Activated T-cell treated with anti-CD3 and anti-CD28 coated beads for 24 hours (primary cell): ENCODE measurements at regions not wholly inside any gene's neighbourhood (a gene's known extent, or its start where the extent isn't known, plus 50 kb on each side); places are given as distances from the start of the nearest gene placed in this dataset.

ENCODE experiments used
- DNase-seq: peaks from one replicate; pipeline ENCODE4 v3.0.0-alpha.2; 2020; ENCODE audit warnings: low read depth

GRCh38 chr2:18253686-18254197 is 306.7 kb downstream of the RDH14 start:
- no peak for DNase-seq

- DNase-seq = no peak
Measured at GRCh38 chr2:18251486-18251885, 309.0 kb downstream of the RDH14 start.

- no peak for DNase-seq
Measured at GRCh38 chr2:18247282-18248110, 313.0 kb downstream of the RDH14 start.

- no peak for DNase-seq
Measured at GRCh38 chr2:18245375-18245774, 315.1 kb downstream of the RDH14 start.

DNA sequence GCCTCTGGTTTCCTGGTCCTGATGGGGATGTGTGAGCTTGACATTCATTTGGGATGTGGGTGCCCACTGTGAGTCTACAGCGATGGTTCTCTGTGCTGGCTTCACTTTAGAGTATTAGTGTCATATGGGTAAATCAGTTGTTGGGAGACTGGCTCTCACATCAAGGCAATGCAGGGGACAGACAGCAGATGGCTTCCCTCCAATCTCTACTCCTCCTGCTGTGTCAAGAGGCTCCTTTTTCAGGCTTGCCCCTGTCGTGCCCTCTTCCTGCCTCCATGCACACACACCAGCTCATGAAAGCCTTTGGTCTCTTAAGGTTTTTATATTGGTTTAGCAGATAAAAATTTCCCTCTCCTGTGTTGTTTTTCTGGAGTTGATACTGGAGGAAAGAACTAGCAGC is 315.6 kb downstream of the RDH14 start:
- no peak for DNase-seq

DNA sequence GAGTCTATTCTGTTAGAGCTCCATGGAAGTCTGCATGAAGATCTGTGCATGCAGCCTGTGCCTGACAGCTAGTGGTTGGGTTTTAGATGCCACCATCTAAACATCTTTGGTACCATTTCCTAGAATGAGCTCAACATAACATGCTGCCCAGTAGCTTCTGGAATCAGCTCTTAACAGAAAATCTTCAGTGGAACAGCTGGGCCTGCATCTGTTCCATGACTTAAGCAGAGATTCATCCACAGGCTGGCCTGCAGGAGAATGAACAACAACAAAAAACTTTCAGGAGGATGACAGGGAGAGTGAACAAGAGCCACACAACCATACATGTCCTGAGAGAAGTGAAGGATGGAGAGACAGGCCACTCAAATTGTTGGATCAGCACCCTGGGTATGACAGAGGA is 316.6 kb downstream of the RDH14 start:
- no peak for DNase-seq

DNA sequence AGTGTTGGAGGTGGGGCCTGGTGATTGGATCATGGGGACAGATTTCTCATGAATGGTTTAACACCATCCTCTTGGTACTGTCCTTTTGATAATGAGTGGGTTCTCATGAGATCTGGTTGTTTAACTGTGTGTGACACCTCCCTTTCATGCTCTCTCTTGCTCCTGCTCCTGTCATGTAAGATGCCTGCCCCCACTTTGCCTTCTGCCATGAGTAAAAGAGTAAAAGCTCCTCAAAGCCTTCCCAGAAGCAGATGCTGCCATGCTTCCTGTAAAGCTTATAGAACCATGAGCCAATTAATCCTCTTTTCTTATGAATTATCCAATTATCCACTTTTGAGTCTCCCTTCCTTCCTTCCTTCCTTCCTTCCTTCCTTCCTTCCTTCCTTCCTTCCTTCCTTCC is 317.7 kb downstream of the RDH14 start:
- DNase-seq = no peak

DNA sequence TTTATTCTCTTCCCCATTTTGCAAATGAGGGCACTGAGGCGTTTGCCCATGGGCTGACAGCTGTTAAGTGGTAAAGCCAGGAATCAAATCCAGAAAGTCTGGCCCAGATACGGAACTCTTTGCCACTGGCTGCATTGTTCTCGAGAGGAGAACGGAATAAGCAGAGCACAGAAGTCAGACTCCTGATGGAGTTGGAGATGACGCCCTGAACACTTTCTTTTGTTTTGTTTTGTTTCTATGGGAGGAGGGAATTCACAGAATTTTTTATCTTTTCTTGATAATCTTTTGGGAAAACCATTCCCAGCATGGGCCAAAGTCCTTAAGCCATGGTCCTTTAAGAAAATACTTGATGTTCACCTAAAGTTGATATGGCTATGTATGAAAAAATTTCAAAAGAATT is 322.2 kb downstream of the RDH14 start:
- DNase-seq = no peak

GRCh38 chr2:18237298-18237697 is 323.2 kb downstream of the RDH14 start:
- no peak for DNase-seq

GRCh38 chr2:18232731-18233438 is 327.6 kb downstream of the RDH14 start:
- no peak for DNase-seq

GRCh38 chr2:18230668-18231067 is 329.8 kb downstream of the RDH14 start:
- no peak for DNase-seq

DNA sequence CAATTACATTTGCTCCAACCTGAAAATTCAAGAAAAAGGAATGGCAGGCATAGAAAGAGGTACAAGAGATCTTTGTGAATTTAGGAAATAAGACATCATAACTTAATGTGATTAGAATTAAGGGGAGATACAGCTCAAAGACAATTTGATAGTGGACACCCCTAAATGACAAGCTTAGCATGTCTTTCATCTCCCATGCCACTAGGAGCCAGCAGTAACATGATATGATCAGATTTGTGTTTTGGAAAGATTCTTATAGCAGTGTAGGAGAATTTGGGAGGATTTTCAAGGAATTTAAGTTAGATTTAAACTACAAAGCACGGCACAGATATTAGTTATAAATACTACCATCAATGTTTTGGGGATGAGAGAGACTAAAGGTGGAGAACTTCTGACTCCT is 340.8 kb downstream of the RDH14 start:
- DNase-seq = no peak

GRCh38 chr2:18218160-18218933 is 339.9 kb downstream of the KCNS3 start:
- no peak for DNase-seq

- no peak for DNase-seq
Measured at GRCh38 chr2:18214936-18215335, 336.5 kb downstream of the KCNS3 start.

DNA sequence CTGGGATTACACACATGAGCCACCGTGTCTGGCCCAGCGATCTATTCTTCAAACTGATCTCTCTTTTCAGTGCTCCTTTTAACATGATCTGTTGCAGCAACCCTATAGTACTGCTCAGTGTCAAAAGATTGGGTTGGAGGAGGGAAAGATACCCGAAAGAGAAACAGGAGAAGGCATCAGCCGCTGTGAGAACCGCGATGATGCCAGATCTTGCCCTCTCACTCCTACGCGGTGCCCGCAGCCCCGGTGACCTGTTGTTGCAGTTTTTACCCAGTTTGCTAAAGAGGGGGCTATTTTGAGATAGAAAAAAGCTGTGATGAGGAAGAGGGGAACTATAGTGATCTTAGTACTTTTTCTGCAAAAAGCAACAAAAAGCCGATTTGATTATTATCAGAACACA is 335.5 kb downstream of the KCNS3 start:
- DNase-seq = no peak

DNA sequence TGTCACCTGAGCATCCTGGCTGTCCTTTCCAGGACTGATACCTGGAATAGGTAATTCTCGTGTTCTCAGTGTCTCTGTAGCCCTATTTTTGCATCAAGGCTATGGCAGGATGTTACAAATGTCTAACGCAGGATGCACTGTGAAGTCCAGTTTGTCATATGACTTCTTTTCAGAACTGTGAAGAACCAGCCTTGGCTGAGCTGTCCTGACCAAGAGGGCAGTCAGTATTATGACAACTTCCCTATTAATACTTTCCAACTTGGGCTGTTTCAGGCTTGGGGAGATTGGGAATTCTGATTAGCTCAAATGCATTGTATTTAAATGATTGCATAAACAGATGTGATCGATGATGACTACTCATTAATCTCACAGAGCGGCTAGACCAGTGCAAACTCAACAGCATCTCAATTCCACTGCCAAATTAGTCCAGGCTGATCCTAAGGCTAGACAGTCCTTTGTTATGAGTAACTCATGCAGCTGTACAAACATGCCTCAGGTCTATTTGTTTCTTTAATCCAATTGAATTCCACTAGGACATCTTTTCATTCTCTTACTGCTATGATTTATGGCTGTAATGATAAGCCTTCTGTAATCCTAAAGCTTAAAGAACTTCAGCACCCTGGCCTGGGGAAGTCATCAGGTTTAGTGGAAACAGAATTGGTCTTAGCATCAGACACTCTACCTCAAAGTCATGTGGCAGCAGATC is 331.6 kb downstream of the KCNS3 start:
- DNase-seq = no peak

- DNase-seq = no peak
Measured at GRCh38 chr2:18208956-18209355, 330.5 kb downstream of the KCNS3 start.

DNA sequence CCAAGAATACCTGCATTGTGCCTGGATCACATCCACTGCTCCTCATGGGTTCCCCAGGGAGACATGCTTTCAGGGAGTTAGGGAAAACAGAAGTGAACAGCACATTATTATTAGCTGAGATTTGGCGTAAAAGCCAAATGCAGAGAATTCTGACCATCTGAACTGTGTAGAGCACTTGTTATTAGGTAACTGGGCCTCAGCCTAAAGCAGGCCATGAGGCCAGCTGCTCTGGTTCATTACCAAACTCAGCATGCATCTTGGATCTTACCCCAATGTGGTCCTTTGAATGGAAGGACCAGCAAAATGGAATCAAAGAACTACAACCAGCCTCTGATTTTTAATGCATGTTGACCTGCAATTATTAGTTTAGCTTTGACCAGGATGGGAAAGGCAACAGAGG is 322.3 kb downstream of the KCNS3 start:
- DNase-seq = no peak

DNA sequence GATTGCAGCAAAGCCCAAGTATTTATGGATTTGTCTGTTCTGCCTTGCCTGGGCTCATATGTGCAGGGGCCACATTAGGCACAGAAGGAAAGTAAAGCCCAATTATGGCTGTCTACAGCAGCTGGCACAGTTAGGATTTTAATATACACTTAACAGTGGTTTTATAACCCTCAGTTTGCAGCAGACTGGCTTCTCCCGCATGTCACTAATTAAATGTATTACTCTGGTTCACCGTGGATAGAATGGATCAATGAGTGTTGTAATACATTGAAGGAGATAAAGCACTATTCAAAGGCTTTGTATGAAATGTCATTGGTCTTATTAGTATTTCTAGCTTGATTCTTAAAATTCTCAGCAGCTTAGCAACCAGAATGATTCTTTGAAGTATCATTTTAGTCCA is 320.2 kb downstream of the KCNS3 start:
- DNase-seq = no peak

DNA sequence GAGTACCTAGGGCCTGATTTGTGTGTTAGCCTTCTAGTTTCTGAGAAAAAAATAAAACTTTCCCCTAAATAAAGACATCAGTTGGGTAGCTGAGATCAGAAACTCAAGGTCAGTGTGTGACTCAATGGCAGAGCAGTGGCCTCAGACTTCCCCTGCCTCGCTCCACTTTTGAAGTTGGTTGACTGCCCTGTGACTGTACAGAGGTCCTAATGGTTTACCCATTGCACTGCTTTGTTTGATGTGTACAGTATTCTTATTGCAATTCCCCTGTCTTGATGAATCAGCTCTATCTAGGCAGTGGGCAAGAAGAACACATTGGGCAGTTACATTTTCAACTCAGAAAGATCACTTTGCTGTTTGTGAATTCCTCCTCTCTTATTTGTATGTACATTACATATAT is 315.7 kb downstream of the KCNS3 start:
- DNase-seq = no peak

DNA sequence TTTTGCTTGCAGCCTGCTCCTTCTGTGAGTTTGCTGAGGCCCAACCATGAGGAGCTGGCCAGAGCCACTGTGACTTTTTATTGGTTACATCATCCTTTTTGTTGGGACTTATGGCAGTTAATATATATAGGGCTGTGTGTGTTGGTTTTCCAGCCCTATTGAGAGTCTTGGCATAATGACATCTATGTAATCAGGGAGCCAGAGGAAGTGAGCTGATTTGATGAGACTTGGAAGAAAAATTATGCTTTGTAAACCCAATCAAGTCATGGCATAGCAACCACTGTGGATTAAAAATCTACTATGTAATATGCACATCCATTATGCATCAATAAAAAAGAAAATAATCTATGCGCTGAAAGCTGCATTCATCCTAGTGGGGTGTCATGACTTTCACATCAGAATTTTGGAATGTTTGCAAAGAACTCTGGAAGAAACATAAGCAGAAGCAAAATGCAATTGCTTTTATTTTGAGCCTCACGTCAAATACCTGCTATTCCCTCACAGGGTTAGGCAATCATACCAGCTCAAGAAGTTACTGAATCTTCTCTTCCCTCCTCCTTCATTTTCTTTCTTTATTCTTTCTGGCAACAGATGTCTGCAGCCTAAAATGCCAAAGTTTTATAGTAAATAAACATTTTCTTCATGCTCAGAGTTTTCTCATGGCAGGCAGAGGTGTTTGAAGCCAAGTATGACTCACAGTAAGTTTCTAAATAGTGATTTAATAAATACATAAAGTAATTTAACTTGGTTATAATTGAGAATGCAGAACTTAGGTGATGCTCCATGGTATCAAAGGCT is 308.5 kb downstream of the KCNS3 start:
- DNase-seq = no peak
